K562 (cell line): ENCODE measurements at regions not wholly inside any gene's neighbourhood (a gene's known extent, or its start where the extent isn't known, plus 50 kb on each side); places are given as distances from the start of the nearest gene placed in this dataset.

Experiments used
- ATAC-seq: fragments of 200-7000 bp; cut with Tn5 transposase; 3 replicates; pipeline ENCODE4 v1.9.1; 2020; ENCODE audit warnings: moderate library complexity
- BruUV-seq: library from RNA; stranded (reverse); fragments of 400-500 nt; replicated peaks from 2 replicates; lab custom pipeline; 2021; lab: Mats Ljungman, UMichigan
- CTCF ChIA-PET: fragments of 300-600 bp; formaldehyde crosslinking; extraction: SDS; loops from one replicate; lab custom pipeline; 2021; ENCODE audit warnings: low intra/inter-chr PET ratio; lab: Yijun Ruan, JAX
- POLR2A ChIA-PET: fragments of 300-600, 350-650 bp; sonication (Branson Sonifier 250); formaldehyde crosslinking; extraction: SDS; loops from one replicate; lab custom pipeline; 2021; ENCODE audit warnings: antibody characterized with exemption, inconsistent platforms; lab: Yijun Ruan, JAX
- DNase-seq, 4 experiments: peaks; one replicate each; pipeline versions ENCODE4 v3.0.0 to v3.0.0-alpha.2; 2011 to 2018; ENCODE audit warnings: low spot score in 3 of 4, mixed read lengths in 3 of 4; ENCODE audit errors: extremely low read depth in 1 of 4
- FAIRE-seq: peaks from 2 replicates; lab custom pipeline; 2011; peaks lifted over from hg19 to GRCh38; lab: Jason Lieb, UNC
- H2AFZ ChIP-seq: 2 replicates; pipeline ENCODE4 v1.6.0; 2011; ENCODE audit warnings: low read depth, low read length, control low read depth, inconsistent platforms
- H3K27ac ChIP-seq: fragments of 200-600 bp; 3 replicates; pipeline ENCODE4 v1.8.0; 2011; ENCODE audit warnings: low read depth, mild to moderate bottlenecking, control low read depth, inconsistent platforms, low read length, moderate library complexity, mixed read lengths; ENCODE audit errors: extremely low read depth
- H3K27me3 ChIP-seq, 2 experiments: fragments of 300-600 bp in 1 of 2; 2 replicates in 1 of 2; 3 replicates in 1 of 2; pipeline versions ENCODE4 v1.6.0 to v1.8.0; 2011; ENCODE audit warnings: inconsistent platforms in 2 of 2, low read length in 2 of 2, mild to moderate bottlenecking in 1 of 2, mixed read lengths in 1 of 2, moderate library complexity in 1 of 2; ENCODE audit not compliant: control insufficient read depth in 2 of 2, insufficient read depth in 2 of 2
- H3K36me3 ChIP-seq: fragments of 300-600 bp; 3 replicates; pipeline ENCODE4 v1.8.0; 2011; ENCODE audit warnings: mild to moderate bottlenecking, low read length, inconsistent platforms; ENCODE audit not compliant: control insufficient read depth, insufficient read depth
- H3K4me1 ChIP-seq, 2 experiments: fragments of 200-600 bp in 1 of 2; replicated peaks in 1 of 2; 2 replicates in 1 of 2; 3 replicates in 1 of 2; pipeline versions ENCODE4 v1.5.1 to v1.8.0; 2011; ENCODE audit warnings: inconsistent platforms in 2 of 2, low read length in 2 of 2, mild to moderate bottlenecking in 1 of 2, mixed read lengths in 1 of 2, moderate library complexity in 1 of 2; ENCODE audit not compliant: control insufficient read depth in 2 of 2, insufficient read depth in 2 of 2
- H3K4me2 ChIP-seq: 2 replicates; pipeline ENCODE4 v1.6.1; 2011; ENCODE audit warnings: low read length, control low read depth, inconsistent platforms, mixed read lengths; ENCODE audit not compliant: insufficient read depth
- H3K4me3 ChIP-seq: fragments of 200-600 bp; sonication (generic), shearing (Covaris generic); 2 replicates; pipeline ENCODE4 v1.5.1; 2016; ENCODE audit warnings: control low read depth, inconsistent platforms
- H3K79me2 ChIP-seq: fragments of 200-600 bp; 3 replicates; pipeline ENCODE4 v1.8.0; 2011; ENCODE audit warnings: low read length, inconsistent platforms; ENCODE audit not compliant: control insufficient read depth, insufficient read depth
- H3K9ac ChIP-seq, 2 experiments: 2 replicates each; pipeline versions ENCODE4 v1.6.0 to v1.6.1; 2011; ENCODE audit warnings: low read depth in 2 of 2, low read length in 2 of 2, control low read depth in 1 of 2, inconsistent platforms in 1 of 2, mild to moderate bottlenecking in 1 of 2, mixed read lengths in 1 of 2; ENCODE audit not compliant: insufficient read depth in 1 of 2
- H3K9me1 ChIP-seq: one replicate; pipeline ENCODE4 v1.6.0; 2011; ENCODE audit warnings: inconsistent platforms, mild to moderate bottlenecking, low read length, moderate library complexity; ENCODE audit not compliant: control insufficient read depth, insufficient read depth
- H3K9me3 ChIP-seq: replicated peaks from 2 replicates; pipeline ENCODE4 v1.5.1; 2011; ENCODE audit warnings: low read depth, low read length, inconsistent platforms; ENCODE audit not compliant: control insufficient read depth, insufficient read depth
- H4K20me1 ChIP-seq: replicated peaks from 2 replicates; pipeline ENCODE4 v1.6.1; 2011; ENCODE audit warnings: low read length, inconsistent platforms, mixed read lengths; ENCODE audit not compliant: control insufficient read depth, insufficient read depth
- AFF1 ChIP-seq, 2 experiments: fragments of 450-650 bp; IDR thresholded peaks; 2 replicates each; pipeline ENCODE4 v1.6.1; 2018; ENCODE audit warnings: mild to moderate bottlenecking in 2 of 2, low read depth in 1 of 2; ENCODE audit not compliant: partially characterized antibody in 2 of 2
- BDP1 ChIP-seq: IDR thresholded peaks from 3 replicates; pipeline ENCODE4 v1.6.1; 2011; ENCODE audit not compliant: insufficient read length, insufficient read depth
- CCAR2 ChIP-seq: fragments of 200-400 bp; formaldehyde crosslinking; IDR thresholded peaks from 2 replicates; pipeline ENCODE4 v1.6.1; 2017; ENCODE audit warnings: mild to moderate bottlenecking, low read depth, low read length
- CGGBP1 ChIP-seq: fragments of 250-450 bp; sonication (Bioruptor Pico); IDR thresholded peaks from 2 replicates; pipeline ENCODE4 v1.9.0; 2021; ENCODE audit warnings: mild to moderate bottlenecking
- CREB1 ChIP-seq, 2 experiments: sonication (generic) in 1 of 2; formaldehyde crosslinking in 1 of 2; IDR thresholded peaks; 2 replicates each; pipeline versions ENCODE4 v1.6.1 to v1.8.0; 2012 to 2022; ENCODE audit warnings: inconsistent platforms in 1 of 2, mild to moderate bottlenecking in 1 of 2, missing genetic modification reagents in 1 of 2, moderate library complexity in 1 of 2
- E2F8 ChIP-seq: fragments of 450-650 bp; IDR thresholded peaks from 2 replicates; pipeline ENCODE4 v1.7.1; 2018; ENCODE audit warnings: mild to moderate bottlenecking, low read depth; ENCODE audit not compliant: partially characterized antibody
- ELF4 ChIP-seq: fragments of 450-650 bp; formaldehyde crosslinking; IDR thresholded peaks from 2 replicates; pipeline ENCODE4 v1.4.0; 2022; ENCODE audit warnings: missing genetic modification characterization
- L3MBTL2 ChIP-seq: fragments of 450-650 bp; IDR thresholded peaks from 2 replicates; pipeline ENCODE4 v1.6.1; 2016; ENCODE audit warnings: mild to moderate bottlenecking, moderate library complexity
- SMAD1 ChIP-seq: fragments of 150-350 bp; IDR thresholded peaks from 2 replicates; pipeline ENCODE4 v1.6.1; 2014; ENCODE audit warnings: low read length, low read depth; ENCODE audit not compliant: partially characterized antibody
- SMARCB1 ChIP-seq: IDR thresholded peaks from 2 replicates; pipeline ENCODE4 v1.6.1; 2011; ENCODE audit warnings: improper control_type of control experiment, low read depth; ENCODE audit not compliant: insufficient read length
- TOE1 ChIP-seq, 2 experiments: fragments of 450-650 bp in 1 of 2; sonication (generic) in 1 of 2; formaldehyde crosslinking in 1 of 2; IDR thresholded peaks; 2 replicates each; pipeline versions ENCODE4 v1.7.1 to v1.8.0; 2016 to 2022; ENCODE audit warnings: borderline replicate concordance in 2 of 2, mild to moderate bottlenecking in 2 of 2, antibody characterized with exemption in 1 of 2, inconsistent platforms in 1 of 2, low read depth in 1 of 2, missing genetic modification reagents in 1 of 2, moderate library complexity in 1 of 2
- WGBS: fragments of 100-300 bp; shearing (Covaris generic); methylation state at CpG from one replicate; pipeline ENCODE4 v1.1.6; 2016; ENCODE audit warnings: low coverage, mixed read lengths; ENCODE audit not compliant: insufficient coverage; ENCODE audit errors: missing lambda C conversion rate; 5-methylcytosine and 5-hydroxymethylcytosine counted together
- in situ Hi-C: fragments of 300-500 bp; cut with MboI; formaldehyde crosslinking; loops from 4 replicates; pipeline ENCODE4 v1.15.0; 2018; ENCODE audit warnings: inconsistent platforms, mixed read lengths
- intact Hi-C: fragments of 100-400 bp; cut with micrococcal nuclease; formaldehyde crosslinking; loops from 2 replicates; pipeline ENCODE4 v1.14.2; 2022

- no peak for FAIRE-seq
- CTCF ChIA-PET, result no interaction called here
- ATAC-seq, result no peak
- H3K4me1 ChIP-seq, result no peaks in the 10 kb centered on the region
- H4K20me1 ChIP-seq, result no peaks in the 10 kb centered on the region; the same call in 1 of the 2 replicates
- POLR2A ChIA-PET, result no interaction called here
- H3K36me3 ChIP-seq, result no peaks in the 10 kb centered on the region
- peaks cover 6 to 25% of the 10 kb centered on the region in 2 experiments; a peak in 3 of 5 replicates for H3K27me3 ChIP-seq
- DNase-seq, result no peak
- H3K4me2 ChIP-seq, result no peak overlapping the region
- no TSS peak for BruUV-seq
- H3K9me3 ChIP-seq, result no peaks in the 10 kb centered on the region
- H2AFZ ChIP-seq, result no peak overlapping the region
- no peak overlapping the region for H3K4me3 ChIP-seq
- in situ Hi-C loops, result no loop called here
- intact Hi-C loops, result no loop called here
- TF ChIP-seq TOE1 (IDR thresholded peaks at IDR 0.05; ENCODE audit: borderline replicate concordance) (no peak), TOE1 (CRISPR knock-in tag; IDR thresholded peaks at IDR 0.05; ENCODE audit: borderline replicate concordance, low read depth) (no peak), SMAD1 (no peak), CCAR2 (no peak), SMARCB1 (no peak), ELF4 (CRISPR knock-in tag) (no peak), E2F8 (no peak), CGGBP1 (no peak), AFF1 (IDR thresholded peaks at IDR 0.05; ENCODE audit: low read depth in 1 of 2, partially characterized antibody in 2 of 2) (no peak), L3MBTL2 (no peak), BDP1 (no peak), CREB1 (IDR thresholded peaks at IDR 0.05) (no peak), CREB1 (CRISPR knock-in tag; IDR thresholded peaks at IDR 0.05) (no peak)
- H3K27ac ChIP-seq, result no peak overlapping the region
- H3K79me2 ChIP-seq, result no peaks in the 10 kb centered on the region
- H3K9me1 ChIP-seq, result no peaks in the 10 kb centered on the region
- H3K9ac ChIP-seq, result no peak overlapping the region
- 0% methylated on average over 14 of the region's 27 CpGs for WGBS
These were observed 157.3 kb upstream of the SALL3 start for GRCh38 chr18:78822171-78822948.
